NCI-H1105 treated with DMSO at 0.1 percent for 48 hours (cell line): ENCODE measurements at regions not wholly inside any gene's neighbourhood (a gene's known extent, or its start where the extent isn't known, plus 50 kb on each side); places are given as distances from the start of the nearest gene placed in this dataset.
"Not testable (repeated sequence)": the region's sequence is repeated elsewhere in the genome, so short reads cannot be mapped to it uniquely, and the experiment has no call there.

Experiments used
- DNase-seq: peaks from one replicate; lab custom pipeline; 2025; lab: John Stamatoyannopoulos, UW

DNA sequence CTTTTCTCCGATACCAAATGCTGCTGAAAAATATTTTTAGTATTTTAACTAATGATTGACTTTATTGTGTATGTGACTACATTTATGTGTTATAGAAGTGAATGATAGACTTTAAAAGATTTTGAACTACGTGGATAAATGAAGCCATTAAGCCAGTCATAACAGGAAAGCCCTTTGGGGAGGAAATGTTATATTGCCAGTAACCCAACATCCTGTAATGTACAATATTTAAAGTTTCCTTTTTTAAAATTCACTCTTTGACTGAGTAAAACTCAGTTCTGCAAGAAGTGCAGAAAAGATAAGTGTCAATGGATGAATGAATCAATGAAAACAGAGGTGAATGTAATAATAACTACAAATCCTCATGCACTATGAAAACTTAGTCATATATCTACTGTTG lies 102.6 kb upstream of the TLE4 start:
- no peak for DNase-seq

DNA sequence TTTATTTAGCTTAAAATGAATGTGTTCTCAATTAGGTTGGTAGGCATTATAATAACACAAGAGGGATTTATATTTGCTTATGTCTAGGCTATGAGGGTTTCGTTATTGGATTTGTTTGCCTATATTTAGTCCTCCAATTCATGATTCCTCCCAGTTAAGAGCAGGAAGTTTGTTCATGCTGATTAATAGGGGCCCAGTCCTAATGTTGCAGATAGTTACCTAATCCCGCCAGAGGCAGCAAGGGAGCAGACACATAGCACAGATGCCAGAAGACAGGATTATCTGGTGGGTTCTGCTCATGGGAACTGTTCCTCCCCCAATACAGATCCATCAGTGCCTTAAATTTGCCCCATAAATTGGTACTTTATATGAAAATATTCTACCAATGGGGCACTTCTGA lies 100.8 kb upstream of the TLE4 start:
- DNase-seq = no peak

DNA sequence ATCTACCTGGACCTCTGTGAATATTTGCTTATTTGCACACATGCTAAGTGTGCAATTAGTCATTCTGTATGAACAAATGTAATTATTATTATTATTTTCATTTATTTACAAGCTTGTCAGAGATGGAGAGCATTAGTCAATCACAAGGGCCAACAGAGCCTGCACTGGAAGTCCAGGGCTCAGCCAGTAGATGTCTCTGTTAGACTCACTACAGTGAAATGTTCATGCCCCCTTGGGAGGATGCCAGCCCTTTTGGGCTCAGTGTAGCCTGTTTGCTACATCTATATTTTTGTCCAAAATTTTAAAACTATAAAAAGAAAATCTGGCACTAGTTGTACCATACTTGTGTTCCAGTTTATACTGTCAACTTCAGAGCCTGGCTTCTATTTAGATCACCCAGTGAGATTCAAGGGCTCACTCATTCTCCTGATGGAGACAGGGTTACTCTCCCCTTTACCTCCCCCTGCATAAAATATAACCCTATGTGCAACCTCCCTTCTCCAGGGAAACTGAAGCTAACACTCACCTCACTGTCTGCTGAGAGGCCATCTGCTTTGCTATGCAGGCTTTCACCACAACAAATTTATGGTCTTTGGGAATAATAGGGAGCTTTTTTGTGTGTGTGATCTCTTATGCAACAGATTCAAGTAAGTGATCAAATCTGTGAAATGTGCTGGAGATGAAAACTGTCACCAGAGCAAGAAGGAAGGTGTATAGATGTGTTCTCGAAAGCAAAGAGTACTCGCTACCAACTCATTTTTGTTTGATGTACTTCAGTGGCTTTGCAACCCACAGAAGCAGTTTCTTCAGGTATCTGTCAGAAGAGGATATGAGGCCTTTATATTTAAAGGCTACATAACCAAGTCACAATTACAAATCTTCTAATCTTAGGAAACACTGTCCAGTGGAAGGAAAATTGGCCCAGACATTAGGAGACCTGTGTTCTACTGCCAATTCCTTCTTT lies 99.9 kb upstream of the TLE4 start:
- DNase-seq = no peak

DNA sequence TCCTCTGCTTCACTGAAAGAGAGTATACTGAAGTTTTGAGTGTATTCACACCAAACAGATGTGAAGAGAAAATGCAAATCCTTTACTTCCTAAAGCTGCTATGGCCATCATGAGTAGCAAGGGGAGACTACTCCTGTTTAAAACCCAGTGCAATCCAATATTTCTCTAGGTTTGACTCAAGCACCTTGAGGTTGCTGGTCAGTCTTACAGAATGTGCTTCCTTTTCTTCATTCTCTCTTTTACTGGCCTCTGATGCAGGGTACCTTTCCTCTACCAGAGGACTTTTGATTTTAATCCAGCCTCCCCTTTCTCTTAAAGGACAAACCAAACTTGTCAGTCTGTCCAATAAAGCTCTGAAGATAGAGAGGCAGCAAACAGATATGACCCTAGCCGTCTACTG lies 98.1 kb upstream of the TLE4 start:
- DNase-seq = no peak

DNA sequence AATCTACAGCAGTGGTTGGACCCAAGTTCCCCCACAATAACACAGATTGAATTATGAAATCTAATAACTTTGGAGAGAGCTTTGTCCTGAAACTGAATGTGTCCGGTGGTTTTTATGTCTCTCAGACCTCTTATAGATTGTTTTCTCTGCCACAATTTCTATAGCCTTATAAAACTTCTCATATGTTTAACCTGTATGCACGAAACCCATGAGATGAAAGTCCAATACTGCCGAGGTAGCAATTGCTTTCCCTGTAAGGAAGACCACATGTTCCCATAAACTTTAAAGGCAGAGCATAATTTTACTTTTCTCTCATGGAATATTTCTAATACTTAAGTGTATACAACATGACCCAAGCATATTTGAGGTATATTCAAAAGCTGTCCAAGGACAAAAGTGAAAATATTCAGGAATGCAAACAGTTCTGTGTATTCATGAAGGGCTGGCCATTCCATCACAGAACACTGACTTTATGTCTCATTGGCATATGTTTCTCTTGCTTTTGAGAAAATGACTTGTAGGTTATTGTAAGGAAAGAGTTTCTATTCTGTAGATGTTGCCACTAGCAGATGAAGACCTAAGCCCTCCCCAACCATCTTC lies 94.4 kb upstream of the TLE4 start:
- DNase-seq = no peak

DNA sequence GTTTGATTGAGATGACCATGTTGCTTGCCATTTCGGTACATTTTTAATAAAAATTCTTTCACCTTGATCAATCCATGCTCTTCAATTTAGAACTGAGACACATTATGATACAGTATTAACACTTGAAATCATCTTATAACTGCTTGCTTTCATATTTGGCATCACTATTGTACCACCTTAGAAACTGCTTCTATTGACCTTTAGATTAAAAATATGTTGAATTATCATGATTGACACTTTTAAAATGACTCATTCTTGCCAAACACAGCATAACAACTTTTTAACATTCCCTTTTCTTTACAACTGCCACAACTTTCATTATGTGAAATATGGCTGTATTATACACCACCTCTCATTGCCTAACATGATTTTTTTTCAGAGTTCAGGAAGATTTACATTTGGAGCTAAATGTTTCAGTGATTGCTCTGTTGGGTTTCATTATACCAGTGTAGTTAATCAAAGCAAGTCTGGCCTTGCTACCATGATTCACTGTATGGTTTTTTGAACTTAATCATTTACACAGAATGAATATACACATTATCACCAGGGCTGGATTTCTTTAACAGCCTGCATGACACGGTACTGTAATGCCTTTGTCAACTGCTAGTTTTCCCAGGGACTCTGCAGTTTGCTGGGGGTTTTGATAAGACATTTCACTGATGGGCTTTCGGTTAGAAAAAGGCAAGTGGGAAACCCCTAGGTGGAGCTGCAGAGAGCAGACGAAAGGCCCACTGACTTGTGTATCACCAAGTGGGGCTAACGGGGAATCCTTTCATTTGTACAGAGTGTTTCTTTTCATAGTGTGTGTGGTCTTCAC lies 93.6 kb upstream of the TLE4 start:
- DNase-seq = no peak

DNA sequence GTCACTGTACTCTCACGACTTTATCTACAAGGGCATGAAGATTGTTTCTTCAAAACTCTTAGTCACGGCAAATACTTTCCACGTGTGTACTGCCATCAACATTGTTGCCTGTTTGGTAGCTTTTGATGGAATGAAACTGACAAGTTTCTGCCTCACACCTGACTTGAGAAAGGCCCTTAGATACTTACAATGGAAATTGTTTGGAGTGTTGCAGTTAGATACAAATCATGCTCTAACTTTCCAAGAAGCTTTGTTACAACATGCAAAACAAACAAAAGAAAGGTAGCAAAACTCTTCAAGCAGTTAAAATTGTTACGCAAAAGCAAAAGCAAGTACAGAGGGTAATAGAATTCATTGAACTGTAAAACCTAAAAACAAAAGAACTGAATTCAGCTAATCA lies 91.1 kb upstream of the TLE4 start:
- no peak for DNase-seq

DNA sequence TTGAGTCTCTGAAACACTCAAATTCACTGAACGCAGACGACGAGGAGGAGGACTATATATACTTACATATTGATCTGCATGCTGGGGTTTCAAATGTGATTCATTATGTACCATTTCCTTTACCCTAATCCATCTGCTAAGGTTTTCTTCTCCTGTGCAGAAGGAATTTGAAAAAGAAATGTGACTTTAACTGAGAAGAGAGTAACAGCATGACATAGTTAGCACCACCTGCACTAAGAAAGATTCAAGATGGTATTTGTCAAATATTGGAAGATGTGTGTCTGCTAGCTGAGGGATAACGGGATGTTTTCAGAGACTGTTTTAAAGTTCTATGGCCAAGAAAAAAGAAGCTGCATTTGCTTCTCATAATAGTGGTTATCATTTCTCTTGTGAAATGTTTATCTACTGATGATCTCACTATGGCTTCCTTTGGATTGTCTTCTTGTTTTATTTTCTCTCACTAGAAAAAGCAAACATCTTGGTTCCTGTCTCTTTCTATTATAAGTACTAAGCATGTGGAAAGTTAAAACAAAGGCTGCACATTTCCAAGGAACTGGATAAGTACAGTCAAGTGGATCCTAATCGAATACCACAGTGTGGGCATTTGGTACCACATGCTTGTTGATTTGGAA lies 89.8 kb upstream of the TLE4 start:
- DNase-seq = no peak

DNA sequence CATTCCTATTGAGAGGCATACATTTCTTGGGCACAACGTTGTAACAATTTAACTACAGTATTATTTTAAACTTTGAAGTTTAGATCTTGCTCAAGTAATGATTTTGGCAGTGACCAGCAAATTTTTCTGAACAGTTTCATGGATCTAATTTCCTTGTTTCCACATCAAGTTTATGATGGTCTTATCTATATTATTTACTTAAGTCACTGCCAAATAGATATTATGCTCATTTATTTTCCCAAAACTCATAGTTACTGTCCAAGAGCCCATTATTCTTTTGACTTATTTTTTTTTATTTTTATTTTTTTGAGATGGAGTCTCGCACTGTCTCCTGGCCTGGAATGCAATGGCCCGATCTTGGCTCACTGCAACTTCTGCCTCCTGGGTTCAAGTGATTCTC lies 86.5 kb upstream of the TLE4 start:
- DNase-seq = no peak

DNA sequence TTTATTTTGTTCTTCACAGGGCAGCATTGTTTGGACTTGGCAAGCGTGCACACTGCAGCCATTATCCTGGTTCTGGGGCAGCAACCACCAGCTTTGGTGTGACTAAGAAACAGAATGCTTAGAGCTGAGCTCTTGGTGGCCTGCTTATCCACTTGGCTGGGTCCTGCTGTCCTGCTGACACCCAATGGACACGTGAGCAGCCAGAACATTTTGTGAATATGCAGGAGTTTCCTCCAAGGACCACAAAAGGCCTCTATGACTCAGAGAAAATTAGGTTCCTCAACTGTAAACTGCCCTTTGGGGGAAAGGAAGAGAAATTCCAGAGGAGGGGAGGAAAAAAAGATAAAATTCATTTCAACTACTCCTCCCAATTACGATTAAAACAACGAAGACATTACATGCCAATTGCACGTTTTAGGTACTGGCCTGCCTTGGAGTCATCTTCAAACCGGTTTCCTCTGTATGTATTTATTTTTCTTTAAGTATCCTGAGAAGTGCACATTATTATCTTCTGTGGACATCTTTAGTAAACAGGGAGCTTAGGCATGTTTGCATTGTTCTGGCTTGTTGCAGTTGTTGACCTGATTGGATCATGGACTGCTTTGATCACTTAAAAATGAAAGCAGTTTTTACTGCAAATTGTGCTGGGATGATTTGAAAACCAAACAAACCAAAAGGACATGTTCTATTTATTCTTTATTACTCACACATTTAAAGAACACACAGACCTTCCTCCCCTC lies 82.3 kb upstream of the TLE4 start:
- DNase-seq = no peak

DNA sequence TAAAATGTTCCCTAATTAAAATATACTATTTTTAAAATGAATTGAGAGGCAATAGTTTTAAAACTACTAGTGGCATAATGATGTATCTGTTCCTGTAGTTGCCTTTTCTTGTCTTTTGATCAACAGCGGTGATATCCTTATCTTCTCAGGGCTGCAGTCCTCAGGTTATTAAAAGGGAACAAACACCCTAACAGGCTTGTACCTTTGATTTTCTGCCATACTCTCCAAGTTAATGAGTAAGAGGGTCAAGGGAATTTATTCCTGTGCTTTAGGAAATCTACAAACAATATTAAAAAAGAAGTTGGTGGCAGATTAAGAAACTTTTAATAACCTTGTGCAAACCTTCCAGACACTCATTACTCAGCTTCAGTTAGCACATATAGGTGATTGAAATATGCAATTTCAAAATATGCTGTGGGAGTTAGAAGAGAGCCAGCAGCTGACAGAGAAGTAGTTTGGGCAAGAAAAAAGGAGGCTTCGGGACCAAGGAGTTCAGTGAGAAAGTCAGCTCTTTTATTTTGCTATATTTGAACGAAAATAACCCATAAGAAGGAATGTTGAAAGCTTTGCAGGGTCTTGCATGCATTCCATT lies 81.0 kb upstream of the TLE4 start:
- no peak for DNase-seq

DNA sequence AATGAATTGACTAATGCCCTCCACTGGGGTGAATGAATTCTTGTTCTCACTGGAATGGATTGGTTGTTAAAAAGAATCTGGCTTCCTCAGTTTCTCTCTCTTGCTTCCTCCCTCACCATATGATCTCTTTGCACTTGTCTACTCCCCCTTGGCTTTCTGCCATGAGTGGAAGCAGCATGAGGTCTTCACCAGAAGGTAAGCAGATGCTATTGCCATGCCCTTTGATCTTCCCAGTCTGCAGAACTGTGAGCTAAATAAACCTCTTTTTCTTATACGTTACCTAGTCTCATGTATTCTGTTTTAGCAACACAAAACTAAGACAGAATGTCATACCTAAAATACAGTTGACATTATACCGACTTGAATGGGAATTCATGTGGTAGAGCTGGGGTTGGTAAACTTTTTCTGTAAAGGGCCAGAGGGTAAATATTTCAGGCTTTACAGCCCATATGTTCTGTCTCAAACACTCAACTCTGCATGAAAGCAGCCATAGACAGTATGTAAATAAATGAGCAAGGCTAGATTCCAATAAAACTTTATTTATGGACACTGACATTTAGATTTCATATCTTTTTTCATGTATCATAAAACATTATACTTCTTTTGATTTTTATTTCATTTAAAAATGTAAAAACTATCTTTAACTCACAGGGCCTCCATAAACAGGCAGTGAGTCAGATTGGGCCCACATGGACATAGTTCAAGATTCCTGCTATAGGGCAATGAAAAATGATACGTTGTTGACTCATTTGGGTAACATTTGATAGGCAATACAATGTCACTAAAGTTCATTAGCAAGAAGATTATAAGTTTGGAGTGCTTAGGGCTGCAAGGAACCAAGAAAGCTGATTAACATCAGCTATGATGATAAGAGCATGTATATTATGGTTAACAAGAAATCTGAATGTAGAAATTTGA lies 79.4 kb upstream of the TLE4 start:
- no peak for DNase-seq

DNA sequence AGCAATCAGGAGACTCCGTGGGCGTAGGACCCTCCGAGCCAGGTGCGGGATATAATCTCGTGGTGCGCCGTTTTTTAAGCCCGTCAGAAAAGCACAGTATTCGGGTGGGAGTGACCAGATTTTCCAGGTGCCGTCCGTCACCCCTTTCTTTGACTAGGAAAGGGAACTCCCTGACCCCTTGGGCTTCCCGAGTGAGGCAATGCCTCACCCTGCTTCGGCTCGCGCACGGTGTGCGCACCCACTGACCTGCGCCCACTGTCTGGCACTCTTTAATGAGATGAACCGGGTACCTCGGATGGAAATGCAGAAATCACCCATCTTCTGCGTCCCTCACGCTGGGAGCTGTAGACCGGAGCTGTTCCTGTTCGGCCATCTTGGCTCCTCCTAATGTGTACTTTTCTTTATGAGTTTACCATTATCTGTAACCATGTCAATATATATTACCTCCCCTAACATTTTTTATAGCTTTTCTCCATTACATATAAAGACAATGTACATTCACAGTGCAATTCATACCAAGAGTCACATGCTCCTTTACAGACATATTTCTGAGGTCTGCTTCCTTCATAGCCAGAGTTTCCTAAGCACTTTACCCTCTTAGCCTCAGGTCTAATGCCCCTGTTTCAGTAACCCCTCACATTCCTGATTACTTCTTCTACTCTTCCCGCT lies 71.4 kb upstream of the TLE4 start:
- not testable (repeated sequence) for DNase-seq

DNA sequence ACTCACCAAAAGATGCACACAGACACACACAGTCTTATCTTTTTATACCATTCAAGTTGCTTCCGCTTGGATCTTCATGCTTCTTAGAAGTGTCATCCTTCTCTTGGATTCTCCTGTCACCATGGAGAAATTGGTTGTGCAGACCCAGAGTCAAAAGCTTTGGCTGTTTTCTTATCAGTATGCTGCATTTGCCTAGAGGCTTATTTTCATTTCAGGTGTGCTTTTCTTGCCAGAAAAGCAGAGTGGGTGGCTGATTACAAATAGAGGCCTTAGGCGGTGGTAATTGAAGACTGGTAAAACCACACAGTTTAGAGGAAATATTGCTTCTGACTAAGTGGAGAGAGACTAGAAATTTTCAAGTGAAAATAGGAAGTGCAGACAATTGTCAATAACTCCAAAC lies 70.2 kb upstream of the TLE4 start:
- no peak for DNase-seq

DNA sequence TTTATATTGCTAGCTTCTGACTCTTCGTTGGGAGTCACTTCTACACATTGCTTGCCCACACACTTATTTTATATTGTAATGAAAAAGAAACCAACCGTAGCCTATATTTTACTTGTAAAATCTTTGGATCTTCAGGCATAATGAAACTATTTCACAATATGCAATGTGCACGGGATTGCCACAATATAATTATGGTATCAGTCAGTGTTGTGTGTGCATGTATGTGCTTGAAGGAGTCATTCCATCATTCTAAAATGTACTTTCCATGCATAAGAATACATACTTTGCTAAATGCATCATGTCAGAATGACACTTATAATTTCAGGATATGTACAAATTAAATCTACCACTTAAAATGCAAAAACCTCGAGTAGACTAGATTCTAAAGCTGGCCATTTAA lies 64.0 kb upstream of the TLE4 start:
- DNase-seq = no peak

DNA sequence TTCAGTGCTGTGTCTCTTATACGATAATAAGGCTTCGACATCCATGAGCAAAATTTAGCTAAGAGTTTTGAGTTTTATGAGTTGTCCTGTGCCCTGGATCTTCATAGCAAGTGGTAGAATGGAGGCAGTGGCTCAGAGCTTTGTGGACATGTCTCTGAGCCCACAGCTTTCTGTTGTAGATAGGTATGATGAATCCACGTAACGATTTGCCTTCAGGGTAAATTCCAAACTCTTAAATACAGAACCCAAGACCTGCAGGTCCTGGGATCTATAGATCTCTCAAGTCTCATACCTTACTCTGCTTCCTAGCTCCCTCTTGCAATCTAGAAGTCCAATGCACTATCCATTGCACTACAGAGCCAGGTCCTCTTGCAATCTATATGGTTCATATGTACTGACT lies 59.5 kb upstream of the TLE4 start:
- no peak for DNase-seq
